NOMO-1 treated with DMSO at 0.1 percent for 48 hours (cell line): ENCODE measurements at regions not wholly inside any gene's neighbourhood (a gene's known extent, or its start where the extent isn't known, plus 50 kb on each side); places are given as distances from the start of the nearest gene placed in this dataset.
"Not testable (repeated sequence)": the region's sequence is repeated elsewhere in the genome, so short reads cannot be mapped to it uniquely, and the experiment has no call there.

ENCODE experiments used
- DNase-seq: peaks from one replicate; lab custom pipeline; 2025; ENCODE audit not compliant: unreplicated experiment; lab: John Stamatoyannopoulos, UW

GRCh38 chr2:237240868-237241267, 155.2 kb downstream of the COPS8 start:
- DNase-seq: not testable (repeated sequence)

DNA sequence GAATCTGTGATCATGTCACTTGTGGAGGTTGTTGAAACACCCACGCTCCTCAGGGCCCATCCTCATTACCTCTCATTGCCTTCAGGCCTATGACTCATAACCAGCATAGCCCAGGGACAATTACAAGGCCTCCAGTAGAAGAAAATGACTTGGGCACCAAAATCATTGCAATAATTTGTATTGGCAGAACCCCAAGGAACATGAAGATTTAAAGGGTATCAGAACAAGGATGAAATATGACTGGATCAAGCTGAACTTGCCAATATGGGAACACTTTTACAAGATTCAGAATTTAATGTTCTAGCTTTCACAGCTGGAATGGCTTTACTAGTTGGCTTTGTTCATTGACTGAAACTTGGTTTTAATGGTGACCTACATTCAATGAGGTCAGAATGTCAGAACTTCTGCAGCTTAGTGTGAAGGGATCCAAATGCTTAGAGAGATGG, 156.4 kb downstream of the COPS8 start:
- no peak for DNase-seq

- no peak for DNase-seq
These were observed 157.8 kb downstream of the COPS8 start for GRCh38 chr2:237243487-237243886.

GRCh38 chr2:237244178-237244577, 158.5 kb downstream of the COPS8 start:
- DNase-seq: no peak

GRCh38 chr2:237244976-237245646, 159.4 kb downstream of the COPS8 start:
- DNase-seq: no peak

GRCh38 chr2:237250599-237250998, 163.4 kb downstream of the COL6A3 start:
- DNase-seq: no peak

- DNase-seq: no peak
These were observed 162.0 kb downstream of the COL6A3 start for GRCh38 chr2:237251986-237252385.

DNA sequence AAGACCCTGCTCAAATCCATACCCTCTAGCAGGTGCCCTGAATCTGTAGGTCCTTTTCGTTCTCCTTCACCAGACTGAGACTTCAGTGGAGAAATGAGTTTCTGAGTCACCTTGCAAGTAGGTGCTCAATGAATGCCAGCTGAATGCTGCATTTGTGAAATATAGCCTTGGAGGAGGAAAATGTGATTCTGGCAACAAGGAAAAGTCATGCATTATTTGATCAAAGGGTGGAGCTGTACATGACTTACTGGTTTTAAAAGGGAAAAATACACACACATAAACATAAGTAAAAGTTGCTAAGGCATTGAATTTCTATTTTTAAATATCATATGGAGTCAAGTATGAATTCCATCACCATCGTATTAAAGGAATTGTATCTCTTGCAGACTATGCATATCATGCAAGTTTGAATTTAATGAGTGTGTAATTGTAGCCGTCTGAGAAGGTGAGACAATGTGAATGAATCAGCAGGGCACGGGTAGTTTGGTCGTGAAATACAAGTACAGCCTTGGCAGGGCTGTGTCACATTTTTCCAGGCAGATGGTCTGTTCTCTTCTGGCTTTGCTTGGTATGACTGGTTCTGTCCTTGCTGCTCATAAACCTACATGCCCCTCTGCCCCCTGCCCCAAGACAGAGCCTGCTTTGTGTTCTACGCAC, 160.8 kb downstream of the COL6A3 start:
- no peak for DNase-seq

- no peak for DNase-seq
These were observed 159.5 kb downstream of the COL6A3 start for GRCh38 chr2:237254369-237254861.

DNA sequence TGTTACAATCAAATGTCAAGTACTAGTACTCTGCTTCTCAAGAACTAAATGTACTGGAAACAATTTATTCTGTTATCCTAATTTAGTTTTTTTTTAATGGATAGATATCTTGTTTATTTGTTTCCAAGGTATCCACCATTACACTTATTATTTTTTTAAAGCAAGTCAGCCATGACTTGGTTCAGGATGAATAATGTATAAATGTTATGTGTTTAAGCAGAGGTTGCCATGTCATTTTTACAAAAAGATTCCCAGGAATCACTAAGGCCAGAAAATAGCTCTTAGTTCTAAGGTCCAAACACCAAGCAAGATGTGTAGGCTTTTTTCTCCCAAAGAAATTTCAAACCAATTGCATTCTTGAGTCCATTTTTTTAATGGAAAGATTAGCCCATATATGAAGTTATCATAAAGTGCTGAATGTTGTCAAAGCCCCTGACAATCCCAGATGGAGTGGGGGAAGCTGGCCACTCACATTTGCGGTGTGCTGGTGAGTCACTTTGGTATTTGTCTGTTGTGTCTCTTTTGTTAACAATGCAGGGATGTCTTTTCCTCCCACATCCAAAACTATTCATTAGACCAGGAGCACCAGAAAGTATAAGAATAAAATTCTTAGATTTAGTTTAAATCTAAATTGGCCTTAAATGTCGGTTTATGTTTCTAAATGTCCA, 158.9 kb downstream of the COL6A3 start:
- DNase-seq: no peak

DNA sequence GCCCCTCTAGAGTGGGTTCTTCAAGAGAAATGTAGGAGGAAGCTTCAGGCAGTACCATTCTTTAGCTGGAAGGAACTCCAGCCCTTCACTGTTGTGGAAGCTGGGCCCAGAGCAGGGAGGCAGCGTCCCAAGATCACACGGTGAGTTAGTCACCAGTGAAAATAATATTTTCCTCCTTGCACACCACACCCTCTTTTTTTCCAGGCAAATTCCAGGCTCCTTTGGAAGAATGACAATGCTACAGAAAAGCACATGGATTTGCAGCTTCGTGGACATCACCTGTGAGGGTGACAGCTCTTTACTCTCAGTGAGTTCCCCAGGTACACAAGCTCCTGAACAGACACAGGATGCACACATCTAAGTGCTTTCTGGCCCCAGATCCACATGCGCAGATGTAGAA, 157.1 kb downstream of the COL6A3 start:
- DNase-seq: no peak

- no peak for DNase-seq
These were observed 156.5 kb downstream of the COL6A3 start for GRCh38 chr2:237257471-237257951.

- peak; percentile 61 for DNase-seq
These were observed 155.8 kb downstream of the COL6A3 start for GRCh38 chr2:237258116-237258515.

GRCh38 chr2:237258615-237259014, 155.3 kb downstream of the COL6A3 start:
- no peak for DNase-seq

DNA sequence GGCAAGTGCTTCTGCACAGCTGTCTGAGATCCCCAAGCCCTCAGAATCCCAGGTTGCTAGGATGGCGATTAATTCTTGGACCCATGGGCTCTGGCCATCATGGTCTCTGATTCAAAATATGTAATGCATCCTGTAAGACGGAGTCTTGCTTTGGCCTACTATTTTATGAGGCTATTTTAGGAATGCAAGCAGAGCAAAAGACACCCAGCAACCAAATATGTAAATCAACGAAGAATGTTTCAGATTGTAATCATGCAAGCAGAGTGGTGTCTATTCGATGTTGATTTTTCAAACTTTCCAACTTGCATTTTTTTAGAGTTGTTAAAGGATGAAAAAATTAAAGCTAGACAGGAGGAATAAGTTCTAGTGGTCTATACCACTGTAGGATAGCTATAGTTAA, 154.8 kb downstream of the COL6A3 start:
- no peak for DNase-seq

DNA sequence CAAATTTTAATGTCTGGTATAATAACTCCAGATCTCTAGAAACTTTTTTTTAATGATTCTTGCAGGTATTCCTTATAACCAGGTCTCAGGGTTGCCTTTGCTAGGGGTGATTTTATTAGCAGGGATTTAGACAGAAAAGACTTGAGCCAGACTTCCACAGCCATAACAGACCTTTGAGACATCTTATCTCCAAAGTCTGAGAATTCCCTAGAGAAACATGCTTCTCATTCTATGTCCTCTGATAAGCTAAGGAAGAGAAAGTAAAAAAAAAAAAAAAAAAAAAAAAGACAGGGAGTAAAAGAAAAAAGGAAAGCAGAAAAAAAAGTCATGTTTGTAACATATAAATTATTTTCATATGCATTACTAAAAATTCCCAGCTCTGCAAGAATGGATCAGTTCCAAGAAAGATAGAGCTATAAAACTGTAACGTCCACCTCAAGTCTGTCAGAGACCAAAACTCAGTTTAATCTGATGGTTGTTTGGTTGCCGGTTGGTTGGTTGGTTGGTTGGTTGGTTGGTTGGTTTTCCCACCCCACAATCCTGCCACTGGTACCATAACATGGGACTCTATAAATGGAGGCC, 153.8 kb downstream of the COL6A3 start:
- DNase-seq: no peak

- no peak for DNase-seq
These were observed 153.3 kb downstream of the COL6A3 start for GRCh38 chr2:237260686-237261085.

- DNase-seq: no peak
These were observed 152.6 kb downstream of the COL6A3 start for GRCh38 chr2:237261327-237261726.

GRCh38 chr2:237262838-237263771, 150.9 kb downstream of the COL6A3 start:
- DNase-seq: peak; percentile 76

- DNase-seq: no peak
These were observed 149.3 kb downstream of the COL6A3 start for GRCh38 chr2:237264480-237265219.
